GM04503 (cell line): ENCODE measurements at regions not wholly inside any gene's neighbourhood (a gene's known extent, or its start where the extent isn't known, plus 50 kb on each side); places are given as distances from the start of the nearest gene placed in this dataset.
A peak's percentile ranks its signal among the peaks of the same experiment; 100 is the strongest.
"Not testable (repeated sequence)": the region's sequence is repeated elsewhere in the genome, so short reads cannot be mapped to it uniquely, and the experiment has no call there.

Experiments
- DNase-seq: peaks from one replicate; pipeline ENCODE4 v3.0.0-alpha.2; 2012; ENCODE audit warnings: low read depth

GRCh38 chr7:83882551-83882950 lies 233.6 kb upstream of the SEMA3E start:
- no peak for DNase-seq

GRCh38 chr7:83879063-83879462 lies 230.1 kb upstream of the SEMA3E start:
- DNase-seq = no peak

GRCh38 chr7:83878614-83879013 lies 229.7 kb upstream of the SEMA3E start:
- DNase-seq = no peak

GRCh38 chr7:83876593-83876992 lies 227.7 kb upstream of the SEMA3E start:
- DNase-seq = peak; percentile 21

GRCh38 chr7:83873459-83873858 lies 224.5 kb upstream of the SEMA3E start:
- no peak for DNase-seq

GRCh38 chr7:83872501-83872900 lies 223.6 kb upstream of the SEMA3E start:
- no peak for DNase-seq

- no peak for DNase-seq
Measured at GRCh38 chr7:83870515-83870914, 221.6 kb upstream of the SEMA3E start.

- no peak for DNase-seq
Measured at GRCh38 chr7:83866582-83866981, 217.6 kb upstream of the SEMA3E start.

- DNase-seq = no peak
Measured at GRCh38 chr7:83864551-83864950, 215.6 kb upstream of the SEMA3E start.

GRCh38 chr7:83863906-83864305 lies 215.0 kb upstream of the SEMA3E start:
- no peak for DNase-seq

- DNase-seq = no peak
Measured at GRCh38 chr7:83861876-83862275, 212.9 kb upstream of the SEMA3E start.

- no peak for DNase-seq
Measured at GRCh38 chr7:83859827-83860226, 210.9 kb upstream of the SEMA3E start.

GRCh38 chr7:83857691-83858090 lies 208.8 kb upstream of the SEMA3E start:
- DNase-seq = no peak

- DNase-seq = no peak
Measured at GRCh38 chr7:83856094-83856493, 207.2 kb upstream of the SEMA3E start.

- no peak for DNase-seq
Measured at GRCh38 chr7:83852136-83852535, 203.2 kb upstream of the SEMA3E start.

- DNase-seq = no peak
Measured at GRCh38 chr7:83851551-83851950, 202.6 kb upstream of the SEMA3E start.

GRCh38 chr7:83850941-83851340 lies 202.0 kb upstream of the SEMA3E start:
- no peak for DNase-seq

- DNase-seq = no peak
Measured at GRCh38 chr7:83850125-83850524, 201.2 kb upstream of the SEMA3E start.

- DNase-seq = peak; percentile 34
Measured at GRCh38 chr7:83849131-83849530, 200.2 kb upstream of the SEMA3E start.

GRCh38 chr7:83842894-83843293 lies 194.0 kb upstream of the SEMA3E start:
- DNase-seq = no peak

- no peak for DNase-seq
Measured at GRCh38 chr7:83837683-83838082, 188.7 kb upstream of the SEMA3E start.

GRCh38 chr7:83836028-83836427 lies 187.1 kb upstream of the SEMA3E start:
- DNase-seq = no peak

- DNase-seq = no peak
Measured at GRCh38 chr7:83835424-83835823, 186.5 kb upstream of the SEMA3E start.

- DNase-seq = not testable (repeated sequence)
Measured at GRCh38 chr7:83833721-83834120, 184.8 kb upstream of the SEMA3E start.

- no peak for DNase-seq
Measured at GRCh38 chr7:83832009-83832408, 183.1 kb upstream of the SEMA3E start.
